ENCODE measurements at regions not wholly inside any gene's neighbourhood (a gene's known extent, or its start where the extent isn't known, plus 50 kb on each side); places are given as distances from the start of the nearest gene placed in this dataset.

DNA sequence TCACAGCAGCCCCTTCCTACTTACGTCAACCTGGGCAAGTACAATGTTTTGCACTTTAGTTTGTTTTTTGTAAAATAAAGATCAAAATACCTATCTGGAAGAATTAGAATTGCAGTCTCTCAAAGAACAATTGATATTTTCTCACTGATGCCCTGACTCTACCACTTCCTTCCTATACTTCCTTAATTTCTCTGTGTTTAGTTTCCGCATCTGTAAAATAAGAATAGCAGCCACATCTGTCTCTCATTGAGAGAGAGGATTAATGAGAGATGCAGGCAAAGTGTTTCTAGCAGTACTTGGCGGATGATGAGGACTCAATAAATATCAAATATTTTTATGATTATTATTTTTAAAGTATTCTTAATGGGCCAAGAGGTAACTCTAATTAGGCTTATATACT, 122.6 kb upstream of the PIEZO2 start:
- no peaks in the 10 kb centered on the region for H3K27me3 Mint-ChIP-seq (ENCODE audit: insufficient read depth)
- peaks cover 2% of the 10 kb centered on the region for H3K4me1 Mint-ChIP-seq
- no peak overlapping the region for H3K4me3 Mint-ChIP-seq
- 95 to 100% methylated on average over 2 of the region's 3 CpGs for WGBS, 2 experiments (ENCODE audit: insufficient coverage in 1 of 2, insufficient read length in 1 of 2)
- Histone ChIP-seq H3K9ac (ENCODE audit: extremely low read depth, low read length, poor library complexity, severe bottlenecking) (no peak overlapping the region), H3K4me3 (ENCODE audit: low read length) (no peak overlapping the region), H3K27me3 (ENCODE audit: control insufficient read depth, insufficient read depth, low read length, poor library complexity, severe bottlenecking) (no peaks in the 10 kb centered on the region), H3K36me3 (ENCODE audit: control insufficient read depth, insufficient read depth, low read length) (no peaks in the 10 kb centered on the region), H3K4me1 (ENCODE audit: control insufficient read depth, insufficient read depth, low read length) (no peaks in the 10 kb centered on the region), H3K9me3 (ENCODE audit: control insufficient read depth, low read length) (no peaks in the 10 kb centered on the region), H3K27ac (ENCODE audit: low read depth, low read length) (no peak overlapping the region)
- H3K9me3 Mint-ChIP-seq = no peaks in the 10 kb centered on the region
- no peaks in the 10 kb centered on the region for H3K36me3 Mint-ChIP-seq (ENCODE audit: low read depth)
- no peak for DNase-seq
- TF ChIP-seq, protein P1, sequence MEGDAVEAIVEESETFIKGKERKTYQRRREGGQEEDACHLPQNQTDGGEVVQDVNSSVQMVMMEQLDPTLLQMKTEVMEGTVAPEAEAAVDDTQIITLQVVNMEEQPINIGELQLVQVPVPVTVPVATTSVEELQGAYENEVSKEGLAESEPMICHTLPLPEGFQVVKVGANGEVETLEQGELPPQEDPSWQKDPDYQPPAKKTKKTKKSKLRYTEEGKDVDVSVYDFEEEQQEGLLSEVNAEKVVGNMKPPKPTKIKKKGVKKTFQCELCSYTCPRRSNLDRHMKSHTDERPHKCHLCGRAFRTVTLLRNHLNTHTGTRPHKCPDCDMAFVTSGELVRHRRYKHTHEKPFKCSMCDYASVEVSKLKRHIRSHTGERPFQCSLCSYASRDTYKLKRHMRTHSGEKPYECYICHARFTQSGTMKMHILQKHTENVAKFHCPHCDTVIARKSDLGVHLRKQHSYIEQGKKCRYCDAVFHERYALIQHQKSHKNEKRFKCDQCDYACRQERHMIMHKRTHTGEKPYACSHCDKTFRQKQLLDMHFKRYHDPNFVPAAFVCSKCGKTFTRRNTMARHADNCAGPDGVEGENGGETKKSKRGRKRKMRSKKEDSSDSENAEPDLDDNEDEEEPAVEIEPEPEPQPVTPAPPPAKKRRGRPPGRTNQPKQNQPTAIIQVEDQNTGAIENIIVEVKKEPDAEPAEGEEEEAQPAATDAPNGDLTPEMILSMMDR (conservative IDR thresholded peaks at IDR 0.05) = no peak
- H3K27ac Mint-ChIP-seq = no peak overlapping the region

DNA sequence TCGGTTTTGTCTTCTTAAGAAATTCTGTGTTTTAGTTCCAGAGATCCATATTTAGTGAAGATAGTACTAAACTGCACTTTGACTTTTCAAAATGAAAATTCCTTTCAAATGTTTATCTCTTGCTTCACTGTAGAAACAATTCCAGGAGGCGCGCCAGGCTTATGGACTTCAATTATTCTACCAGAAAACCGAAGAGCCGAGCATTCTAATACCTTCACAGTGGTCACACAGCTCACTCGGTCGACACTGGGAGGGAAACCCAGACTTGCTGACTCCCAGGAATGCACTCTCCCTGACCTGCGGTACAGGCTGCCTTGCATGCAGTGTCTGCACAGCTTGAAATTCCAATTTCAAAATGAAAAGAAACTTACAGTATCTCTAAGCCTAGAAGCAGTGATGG, 119.9 kb upstream of the PIEZO2 start:
- H3K27me3 ChIP-seq (ENCODE audit: control insufficient read depth, insufficient read depth, low read length, poor library complexity, severe bottlenecking) = no peaks in the 10 kb centered on the region
- no peak overlapping the region for H3K4me3 ChIP-seq (ENCODE audit: low read length)
- Mint-ChIP-seq H3K27me3 (ENCODE audit: insufficient read depth) (no peaks in the 10 kb centered on the region), H3K4me3 (no peak overlapping the region), H3K27ac (no peak overlapping the region), H3K36me3 (ENCODE audit: low read depth) (no peaks in the 10 kb centered on the region), H3K9me3 (peaks cover 8% of the 10 kb centered on the region), H3K4me1 (no peaks in the 10 kb centered on the region)
- H3K27ac ChIP-seq (ENCODE audit: low read depth, low read length) = no peak overlapping the region
- peaks cover under 1% of the 10 kb centered on the region for H3K9me3 ChIP-seq (ENCODE audit: control insufficient read depth, low read length)
- no peak for DNase-seq
- WGBS, 2 experiments (ENCODE audit: insufficient coverage in 1 of 2, insufficient read length in 1 of 2) = 68 to 89% methylated on average over 7 to 8 of the region's 8 CpGs
- no peak overlapping the region for H3K9ac ChIP-seq (ENCODE audit: extremely low read depth, low read length, poor library complexity, severe bottlenecking)
- H3K36me3 ChIP-seq (ENCODE audit: control insufficient read depth, insufficient read depth, low read length) = no peaks in the 10 kb centered on the region
- TF ChIP-seq, protein P1 (conservative IDR thresholded peaks at IDR 0.05) = no peak
- H3K4me1 ChIP-seq (ENCODE audit: control insufficient read depth, insufficient read depth, low read length) = no peaks in the 10 kb centered on the region

DNA sequence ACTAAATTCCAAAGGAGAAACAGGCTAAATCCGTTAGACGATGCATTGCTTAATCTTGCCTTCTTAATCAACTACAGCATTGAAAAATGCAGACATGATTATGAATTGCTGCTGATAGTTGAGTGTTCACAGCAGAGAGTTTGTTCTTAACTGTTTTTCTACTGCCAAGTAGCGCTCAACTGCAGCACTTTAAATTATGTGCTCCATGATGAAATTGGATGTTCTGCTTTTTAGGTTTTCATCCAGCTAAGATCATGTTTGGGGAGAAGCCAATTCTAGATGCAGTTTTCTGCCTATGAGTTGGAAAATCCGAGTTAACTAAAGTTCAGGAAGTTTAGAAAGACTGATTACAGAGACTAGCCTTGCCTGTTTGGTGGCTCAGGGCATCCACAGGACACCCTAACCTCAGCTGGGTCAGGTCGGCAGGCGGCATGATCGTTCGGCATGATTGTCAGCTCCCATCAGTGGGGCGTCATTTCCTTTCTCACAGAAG, 119.4 kb upstream of the PIEZO2 start:
- no peak overlapping the region for H3K4me3 Mint-ChIP-seq
- TF ChIP-seq, protein P1 (conservative IDR thresholded peaks at IDR 0.05) = no peak

More for the DNA sequence above, 119.4 kb upstream of the PIEZO2 start:
- WGBS, 2 experiments (ENCODE audit: insufficient coverage in 1 of 2, insufficient read length in 1 of 2) = 84 to 100% methylated on average over 2 to 9 of the region's 9 CpGs
- Histone ChIP-seq H3K27ac (ENCODE audit: low read depth, low read length) (no peak overlapping the region), H3K4me3 (ENCODE audit: low read length) (no peak overlapping the region), H3K9ac (ENCODE audit: extremely low read depth, low read length, poor library complexity, severe bottlenecking) (no peak overlapping the region), H3K27me3 (ENCODE audit: control insufficient read depth, insufficient read depth, low read length, poor library complexity, severe bottlenecking) (no peaks in the 10 kb centered on the region), H3K9me3 (ENCODE audit: control insufficient read depth, low read length) (peaks cover 5% of the 10 kb centered on the region), H3K4me1 (ENCODE audit: control insufficient read depth, insufficient read depth, low read length) (no peaks in the 10 kb centered on the region), H3K36me3 (ENCODE audit: control insufficient read depth, insufficient read depth, low read length) (no peaks in the 10 kb centered on the region)
- no peak for DNase-seq
- peaks cover 1% of the 10 kb centered on the region for H3K36me3 Mint-ChIP-seq (ENCODE audit: low read depth)
- H3K4me1 Mint-ChIP-seq = no peaks in the 10 kb centered on the region
- no peaks in the 10 kb centered on the region for H3K27me3 Mint-ChIP-seq (ENCODE audit: insufficient read depth)
- peaks cover 13% of the 10 kb centered on the region for H3K9me3 Mint-ChIP-seq
- H3K27ac Mint-ChIP-seq = no peak overlapping the region
